GM11168 (cell line): ENCODE measurements at regions not wholly inside any gene's neighbourhood (a gene's known extent, or its start where the extent isn't known, plus 50 kb on each side); places are given as distances from the start of the nearest gene placed in this dataset.
"Not testable (repeated sequence)": the region's sequence is repeated elsewhere in the genome, so short reads cannot be mapped to it uniquely, and the experiment has no call there.

Experiments used
- in situ Hi-C: fragments of 300-500 bp; cut with MboI; formaldehyde crosslinking; loops from one replicate; pipeline ENCODE4 v1.12.0; 2022; ENCODE audit warnings: low sequenced_read_pairs; ENCODE audit not compliant: unreplicated experiment

- in situ Hi-C loops = no loop called here
Measured at GRCh38 chr9:30127371-30127770, 2257.1 kb upstream of the ACO1 start.

GRCh38 chr9:30140407-30140806, 2244.0 kb upstream of the ACO1 start:
- in situ Hi-C loops = no loop called here

- in situ Hi-C loops = no loop called here
Measured at GRCh38 chr9:30160570-30160969, 2223.9 kb upstream of the ACO1 start.

- in situ Hi-C loops = no loop called here
Measured at GRCh38 chr9:30172206-30172605, 2212.2 kb upstream of the ACO1 start.

- in situ Hi-C loops = no loop called here
Measured at GRCh38 chr9:30178610-30179009, 2205.8 kb upstream of the ACO1 start.

- in situ Hi-C loops = no loop called here
Measured at GRCh38 chr9:30193421-30193820, 2191.0 kb upstream of the ACO1 start.

- in situ Hi-C loops = no loop called here
Measured at GRCh38 chr9:30196941-30197340, 2187.5 kb upstream of the ACO1 start.

- in situ Hi-C loops = no loop called here
Measured at GRCh38 chr9:30197453-30197852, 2187.0 kb upstream of the ACO1 start.

- in situ Hi-C loops = no loop called here
Measured at GRCh38 chr9:30197954-30198353, 2186.5 kb upstream of the ACO1 start.

- in situ Hi-C loops = no loop called here
Measured at GRCh38 chr9:30198463-30199309, 2185.8 kb upstream of the ACO1 start.

- in situ Hi-C loops = no loop called here
Measured at GRCh38 chr9:30201024-30201423, 2183.4 kb upstream of the ACO1 start.

- in situ Hi-C loops = no loop called here
Measured at GRCh38 chr9:30235068-30235467, 2149.4 kb upstream of the ACO1 start.

GRCh38 chr9:30235564-30235963, 2148.9 kb upstream of the ACO1 start:
- in situ Hi-C loops = no loop called here

- in situ Hi-C loops = no loop called here
Measured at GRCh38 chr9:30239878-30240277, 2144.6 kb upstream of the ACO1 start.

GRCh38 chr9:30243467-30243866, 2141.0 kb upstream of the ACO1 start:
- in situ Hi-C loops = no loop called here

- in situ Hi-C loops = no loop called here
Measured at GRCh38 chr9:30244877-30245276, 2139.6 kb upstream of the ACO1 start.

- in situ Hi-C loops = no loop called here
Measured at GRCh38 chr9:30250872-30251271, 2133.6 kb upstream of the ACO1 start.

- in situ Hi-C loops = no loop called here
Measured at GRCh38 chr9:30258094-30258493, 2126.3 kb upstream of the ACO1 start.

- in situ Hi-C loops = no loop called here
Measured at GRCh38 chr9:30280229-30280900, 2104.1 kb upstream of the ACO1 start.

GRCh38 chr9:30289435-30289834, 2095.0 kb upstream of the ACO1 start:
- in situ Hi-C loops = no loop called here

GRCh38 chr9:30292026-30292425, 2092.4 kb upstream of the ACO1 start:
- in situ Hi-C loops = not testable (repeated sequence)

GRCh38 chr9:30293231-30293630, 2091.2 kb upstream of the ACO1 start:
- in situ Hi-C loops = no loop called here
